ENCODE measurements at regions not wholly inside any gene's neighbourhood (a gene's known extent, or its start where the extent isn't known, plus 50 kb on each side); places are given as distances from the start of the nearest gene placed in this dataset.

- DNase-seq (ENCODE audit: low read depth): no peak
Observed at GRCh38 chr3:1456781-1457311, 364.0 kb downstream of the CNTN6 start.

DNA sequence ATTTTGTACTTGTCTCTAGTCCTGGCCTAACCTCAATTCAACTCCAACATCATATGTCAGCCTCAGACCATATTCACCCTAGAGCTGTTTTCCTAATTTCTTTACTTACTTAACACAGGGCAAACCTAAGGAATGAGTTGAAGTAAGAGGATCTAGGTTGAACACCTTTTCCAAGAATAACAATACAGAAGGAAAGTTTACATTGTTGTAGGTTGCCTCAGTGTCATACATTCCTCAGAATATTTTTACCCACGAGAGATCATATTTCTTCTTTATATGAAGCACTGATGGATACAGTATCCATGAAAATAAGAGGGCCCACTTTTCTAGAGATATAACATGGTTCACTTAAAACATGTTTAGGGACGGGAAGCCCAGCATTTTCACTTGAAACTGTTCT, 369.5 kb downstream of the CNTN6 start:
- no peak for DNase-seq (ENCODE audit: low read depth)

DNA sequence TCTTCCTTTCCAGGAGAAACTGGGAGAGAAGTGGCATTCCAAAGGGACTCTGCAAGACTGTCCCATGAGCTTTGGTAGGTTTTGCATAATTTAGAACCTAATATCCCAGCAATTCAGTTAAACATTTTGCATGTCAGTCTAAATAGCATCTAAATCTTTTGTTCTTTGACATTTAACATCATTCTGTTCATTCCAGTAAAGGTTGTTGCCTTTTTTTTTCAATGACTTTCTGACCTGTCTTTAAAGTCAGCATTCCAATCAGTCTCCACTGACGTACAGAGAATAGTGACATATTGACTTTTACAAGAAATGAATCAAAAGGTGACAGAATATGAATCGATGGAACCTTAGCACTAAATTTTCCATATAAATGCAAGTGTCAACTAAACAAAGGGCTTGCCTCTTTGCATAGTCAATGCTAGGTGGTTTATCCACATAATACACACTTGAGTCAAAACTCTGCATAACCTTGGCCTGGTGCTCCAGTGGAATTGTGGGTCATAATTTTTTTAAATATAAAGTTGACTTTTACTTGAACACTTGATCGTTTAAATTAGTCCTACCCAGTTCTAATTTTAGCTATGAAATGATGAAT, 370.1 kb downstream of the CNTN6 start:
- DNase-seq (ENCODE audit: low read depth): no peak

GRCh38 chr3:1465091-1465490, 372.3 kb downstream of the CNTN6 start:
- DNase-seq (ENCODE audit: low read depth): peak; percentile 11

DNA sequence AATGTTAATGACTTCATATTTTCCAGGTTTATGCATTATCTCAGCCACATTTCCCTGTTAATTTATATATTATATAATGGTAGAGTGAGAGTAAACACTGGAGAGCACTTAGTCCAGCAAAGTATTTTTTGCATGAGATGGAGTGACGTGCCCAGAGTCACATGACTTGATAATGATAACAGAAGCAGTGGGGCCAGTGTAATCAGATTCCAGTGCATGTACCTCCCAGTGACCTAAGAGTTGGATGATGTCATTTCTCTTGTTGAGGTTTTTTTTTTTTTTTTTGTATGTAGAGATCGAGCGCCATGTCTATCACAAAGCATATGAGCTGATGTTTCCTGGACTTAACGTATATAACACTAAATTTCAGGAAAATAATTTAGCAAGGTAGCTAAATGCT, 375.3 kb downstream of the CNTN6 start:
- no peak for DNase-seq (ENCODE audit: low read depth)

- DNase-seq (ENCODE audit: low read depth): no peak
Observed at GRCh38 chr3:1469248-1469647, 376.4 kb downstream of the CNTN6 start.

- DNase-seq (ENCODE audit: low read depth): no peak
Observed at GRCh38 chr3:1469687-1470086, 376.9 kb downstream of the CNTN6 start.

DNA sequence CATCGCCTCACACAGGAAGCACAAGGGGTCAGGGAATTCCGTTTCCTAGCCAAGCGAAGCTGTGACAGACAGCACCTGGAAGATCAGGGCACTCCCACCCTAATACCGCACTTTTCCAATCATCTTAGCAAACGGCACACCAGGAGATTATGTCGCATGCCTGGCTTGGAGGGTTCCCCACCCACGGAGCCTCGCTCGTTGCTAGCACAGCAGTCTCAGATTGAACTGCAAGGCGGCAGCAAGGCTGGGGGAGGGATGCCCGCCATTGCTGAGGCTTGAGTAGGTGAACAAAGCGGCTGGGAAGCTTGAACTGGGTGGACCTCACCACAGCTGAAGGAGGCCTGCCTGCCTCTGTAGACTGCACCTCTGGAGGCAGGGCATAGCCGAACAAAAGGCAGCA, 384.8 kb downstream of the CNTN6 start:
- no peak for DNase-seq (ENCODE audit: low read depth)

DNA sequence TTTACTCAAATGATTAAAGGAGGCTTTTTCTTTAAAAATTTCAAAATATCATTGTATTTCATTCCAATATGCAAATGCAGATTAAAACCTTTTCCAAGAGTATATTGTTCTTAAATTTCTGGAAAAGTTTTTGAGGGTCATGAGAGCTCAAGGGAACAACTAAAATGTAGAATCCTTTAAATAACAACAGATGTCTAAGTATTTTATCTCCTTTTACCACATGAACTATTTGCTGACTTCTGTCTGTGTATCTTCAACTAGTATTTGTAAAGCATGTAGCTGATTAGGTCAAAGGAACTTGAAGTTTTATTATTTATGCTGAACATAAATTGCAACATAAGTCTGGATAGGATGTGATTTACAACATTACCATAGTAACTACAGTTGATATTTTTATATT, 402.6 kb downstream of the CNTN6 start:
- no peak for DNase-seq (ENCODE audit: low read depth)

DNA sequence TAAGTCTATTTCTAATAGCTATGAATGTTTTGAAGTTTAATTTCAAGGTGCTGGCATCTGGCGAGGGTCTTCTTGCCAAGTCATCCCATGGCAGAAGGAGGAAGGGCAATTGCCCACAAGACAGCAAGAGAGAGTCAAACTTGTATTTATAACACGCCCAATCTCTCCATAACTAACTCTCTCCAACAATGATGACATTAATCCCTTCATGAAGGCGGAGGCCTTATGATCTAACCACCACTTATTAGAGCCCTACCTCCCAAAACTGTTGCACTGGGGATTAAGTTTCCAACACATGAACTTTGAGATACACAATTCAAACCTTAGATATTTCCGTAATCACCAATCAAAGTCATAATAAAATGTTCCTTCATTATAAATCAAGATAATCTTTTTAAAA, 406.9 kb downstream of the CNTN6 start:
- no peak for DNase-seq (ENCODE audit: low read depth)

GRCh38 chr3:1501406-1502115, 408.7 kb downstream of the CNTN6 start:
- no peak for DNase-seq (ENCODE audit: low read depth)

DNA sequence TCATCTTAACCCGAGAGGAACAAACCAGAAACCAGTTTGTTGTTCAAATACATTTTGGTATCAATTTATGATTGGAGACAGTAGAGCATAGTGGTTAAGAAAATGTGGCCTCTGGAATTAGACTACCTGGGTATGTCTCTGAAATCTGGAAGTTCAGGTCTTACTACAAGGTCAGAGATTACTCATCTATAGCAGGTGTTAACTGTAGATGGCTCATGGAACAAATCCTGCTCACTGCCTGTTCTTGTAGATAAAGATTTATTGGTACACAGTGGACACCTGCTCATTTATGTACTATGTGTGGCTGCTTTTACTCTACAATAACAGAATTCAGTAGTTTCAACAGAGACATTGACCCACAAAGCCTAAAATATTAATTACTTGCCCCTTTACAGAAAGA, 413.3 kb downstream of the CNTN6 start:
- DNase-seq (ENCODE audit: low read depth): no peak

DNA sequence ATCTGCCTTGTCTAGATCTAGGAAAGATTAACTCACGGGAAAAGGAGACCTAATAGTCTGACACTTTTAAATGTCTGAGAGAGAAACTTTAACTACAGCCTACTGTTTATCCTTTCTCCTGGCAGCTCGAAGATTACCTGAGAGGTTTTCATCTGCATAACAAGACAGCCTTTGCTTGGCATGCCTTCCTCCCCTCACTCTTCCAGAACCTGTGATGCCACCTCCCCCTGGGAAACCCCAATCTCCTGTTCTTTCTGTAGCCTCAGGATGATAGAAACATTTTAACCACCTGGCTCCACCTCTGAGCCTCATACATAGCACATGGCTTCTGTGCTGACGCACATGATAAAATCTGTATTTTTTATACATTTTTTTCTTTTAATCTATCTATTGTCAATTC, 420.8 kb downstream of the CNTN6 start:
- no peak for DNase-seq (ENCODE audit: low read depth)

DNA sequence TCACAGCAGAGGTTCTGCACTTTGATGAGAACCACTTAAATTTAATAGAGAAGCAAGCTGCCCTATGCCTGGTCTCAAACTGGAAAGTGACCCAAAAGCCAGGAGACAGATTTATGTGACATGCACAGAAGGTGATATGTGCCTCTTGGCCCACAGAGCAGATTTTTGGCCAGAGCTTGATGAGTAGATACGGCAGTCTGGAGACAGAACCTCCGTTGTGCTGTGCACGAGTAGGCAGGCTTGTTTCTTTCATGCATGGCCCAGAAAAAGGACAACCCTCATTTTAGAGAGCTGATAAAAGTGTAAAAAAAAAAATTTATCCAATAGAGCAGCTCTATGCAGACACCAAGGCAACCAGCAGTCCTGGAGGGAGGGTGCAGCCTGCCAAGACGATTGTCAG, 423.1 kb downstream of the CNTN6 start:
- DNase-seq (ENCODE audit: low read depth): no peak

- no peak for DNase-seq (ENCODE audit: low read depth)
Observed at GRCh38 chr3:1527786-1528185, 435.0 kb downstream of the CNTN6 start.

- no peak for DNase-seq (ENCODE audit: low read depth)
Observed at GRCh38 chr3:1528621-1529020, 435.8 kb downstream of the CNTN6 start.

DNA sequence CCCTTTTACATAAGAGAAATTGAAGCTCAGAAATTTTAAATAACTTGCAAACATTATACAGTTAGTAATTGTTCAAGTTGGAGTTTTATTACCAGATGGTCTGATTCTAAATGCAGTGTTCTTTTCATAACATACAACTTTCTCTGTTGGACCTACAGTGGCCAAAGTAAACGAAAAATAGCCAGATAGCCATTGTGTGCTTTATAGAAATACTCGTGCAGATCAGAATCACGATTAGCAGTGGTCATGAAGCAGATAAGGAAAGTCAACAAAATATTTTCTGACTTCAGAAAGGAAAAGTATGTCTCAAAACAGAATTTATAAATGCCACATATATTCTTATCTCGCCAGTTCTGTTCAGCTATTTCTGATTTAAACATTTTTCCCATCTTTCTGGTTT, 436.9 kb downstream of the CNTN6 start:
- no peak for DNase-seq (ENCODE audit: low read depth)

DNA sequence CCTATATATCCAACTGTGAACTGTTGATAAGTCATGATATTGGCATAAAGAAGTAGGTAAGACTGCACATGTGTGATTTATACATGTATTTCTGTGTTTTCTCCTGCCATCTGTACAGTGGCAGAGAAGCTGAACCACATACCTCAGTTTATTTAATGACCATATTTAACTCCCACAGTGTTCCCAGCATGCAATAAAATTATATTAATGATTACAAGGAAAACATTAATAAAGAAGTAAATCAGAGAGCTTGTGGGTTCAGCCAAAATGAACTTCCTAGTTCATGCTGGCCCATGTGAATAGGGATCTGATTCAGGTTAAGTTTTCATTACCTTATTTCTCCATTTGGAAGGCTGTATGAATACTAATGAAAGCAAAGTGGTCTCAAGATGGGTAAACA, 439.2 kb downstream of the CNTN6 start:
- no peak for DNase-seq (ENCODE audit: low read depth)

DNA sequence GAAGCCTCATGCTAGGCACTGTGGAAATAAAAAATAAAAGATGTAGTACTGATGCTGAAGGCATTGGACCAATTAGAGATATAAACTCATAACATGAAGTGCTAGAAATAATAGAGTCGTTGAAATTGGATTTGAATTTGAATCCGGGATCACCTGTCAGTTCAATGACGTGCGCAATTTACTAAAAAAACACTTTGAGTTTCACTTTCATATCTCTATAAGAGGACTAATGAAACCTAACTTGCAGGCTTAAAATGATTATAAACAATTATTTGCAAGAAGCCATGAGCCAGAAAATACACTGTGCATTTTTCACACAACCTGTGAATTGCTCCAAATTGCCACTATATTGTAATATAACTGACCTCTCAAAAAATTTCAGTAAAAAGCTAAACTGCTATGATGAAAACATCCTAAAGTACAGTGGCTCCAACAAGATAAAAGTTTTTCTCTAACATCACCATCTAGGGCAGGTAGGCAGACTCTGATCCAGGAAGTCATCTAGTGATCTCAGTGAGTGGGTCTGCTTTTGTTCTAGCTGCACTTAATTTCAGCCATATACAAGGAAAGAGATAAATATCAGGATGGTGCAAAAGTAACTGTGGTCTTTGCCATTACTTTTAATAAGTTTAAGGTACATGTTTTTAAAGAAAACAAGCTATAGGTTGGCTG, 440.2 kb downstream of the CNTN6 start:
- DNase-seq (ENCODE audit: low read depth): no peak

DNA sequence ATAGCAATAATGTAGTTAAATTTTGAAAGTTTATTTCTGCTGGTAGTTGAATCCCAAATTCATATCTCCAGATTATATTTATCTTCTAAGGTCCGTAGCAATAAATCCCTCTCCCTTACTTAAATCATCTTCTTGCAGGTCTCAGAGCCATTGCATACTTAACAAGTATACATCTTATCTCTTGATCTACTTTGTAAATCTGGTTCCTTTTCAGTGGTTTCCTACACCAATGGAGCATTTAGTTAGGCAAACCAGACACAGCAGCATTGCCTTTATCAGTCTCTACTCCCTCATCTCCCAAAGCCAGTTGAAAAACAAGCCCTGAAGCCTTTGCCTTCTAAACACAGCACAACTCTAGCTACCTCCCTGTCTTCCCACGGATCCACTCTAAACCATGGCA, 440.9 kb downstream of the CNTN6 start:
- no peak for DNase-seq (ENCODE audit: low read depth)

GRCh38 chr3:1534252-1534651, 441.4 kb downstream of the CNTN6 start:
- DNase-seq (ENCODE audit: low read depth): no peak

GRCh38 chr3:1535361-1535760, 442.5 kb downstream of the CNTN6 start:
- peak; percentile 2 for DNase-seq (ENCODE audit: low read depth)

- no peak for DNase-seq (ENCODE audit: low read depth)
Observed at GRCh38 chr3:1540686-1541085, 447.9 kb downstream of the CNTN6 start.
